ENCODE measurements at regions not wholly inside any gene's neighbourhood (a gene's known extent, or its start where the extent isn't known, plus 50 kb on each side); places are given as distances from the start of the nearest gene placed in this dataset.

- TF ChIP-seq CTCF (IDR thresholded peaks at IDR 0.05; ENCODE audit: borderline replicate concordance, extremely low read depth, low read length, poor library complexity, severe bottlenecking): no peak
- no peak for TF ChIP-seq EZH2 (IDR thresholded peaks at IDR 0.05; ENCODE audit: borderline replicate concordance, low read depth, low read length, severe bottlenecking)
Observed at GRCh38 chr20:17874271-17875105, 94.1 kb downstream of the SNX5 start.

All from DND-41 (cell line).